ENCODE measurements at regions not wholly inside any gene's neighbourhood (a gene's known extent, or its start where the extent isn't known, plus 50 kb on each side); places are given as distances from the start of the nearest gene placed in this dataset.
"Not testable (repeated sequence)": the region's sequence is repeated elsewhere in the genome, so short reads cannot be mapped to it uniquely, and the experiment has no call there.

- Histone ChIP-seq H3K27ac (ENCODE audit: low read length) (no peak overlapping the region), H3K4me1 (ENCODE audit: control insufficient read depth, insufficient read depth, low read length) (peaks cover 34% of the 10 kb centered on the region), H3K9me3 (replicated peaks; ENCODE audit: control insufficient read depth, low read depth, low read length) (peaks cover 9% of the 10 kb centered on the region), H3K27me3 (ENCODE audit: control insufficient read depth, insufficient read depth, low read length) (peaks cover 2% of the 10 kb centered on the region), H3K4me3 (ENCODE audit: low read length) (no peak overlapping the region), H3K36me3 (ENCODE audit: control insufficient read depth, insufficient read depth, low read length) (no peaks in the 10 kb centered on the region)
- WGBS (ENCODE audit: insufficient coverage): 84% methylated on average over 13 of the region's 19 CpGs
- no peak for DNase-seq
These were observed 228.3 kb downstream of the TTLL2 start for GRCh38 chr6:167552961-167553735.

- Histone ChIP-seq H3K4me1 (ENCODE audit: control insufficient read depth, insufficient read depth, low read length) (peaks cover 34% of the 10 kb centered on the region), H3K9me3 (replicated peaks; ENCODE audit: control insufficient read depth, low read depth, low read length) (peaks cover 9% of the 10 kb centered on the region), H3K36me3 (ENCODE audit: control insufficient read depth, insufficient read depth, low read length) (no peaks in the 10 kb centered on the region), H3K4me3 (ENCODE audit: low read length) (no peak overlapping the region), H3K27ac (ENCODE audit: low read length) (no peak overlapping the region), H3K27me3 (ENCODE audit: control insufficient read depth, insufficient read depth, low read length) (no peaks in the 10 kb centered on the region)
- DNase-seq: no peak
- 54% methylated on average over 6 of the region's 9 CpGs for WGBS (ENCODE audit: insufficient coverage)
These were observed 228.8 kb downstream of the TTLL2 start for GRCh38 chr6:167553736-167554119.

- Histone ChIP-seq H3K27ac (ENCODE audit: low read length) (no peak overlapping the region), H3K9me3 (replicated peaks; ENCODE audit: control insufficient read depth, low read depth, low read length) (peaks cover 9% of the 10 kb centered on the region), H3K36me3 (ENCODE audit: control insufficient read depth, insufficient read depth, low read length) (no peaks in the 10 kb centered on the region), H3K4me3 (ENCODE audit: low read length) (no peak overlapping the region), H3K4me1 (ENCODE audit: control insufficient read depth, insufficient read depth, low read length) (peaks cover 44% of the 10 kb centered on the region), H3K27me3 (ENCODE audit: control insufficient read depth, insufficient read depth, low read length) (no peaks in the 10 kb centered on the region)
- no peak for DNase-seq
- WGBS (ENCODE audit: insufficient coverage): 92% methylated on average over 11 of the region's 11 CpGs
These were observed 230.0 kb downstream of the TTLL2 start for GRCh38 chr6:167554854-167555253.

GRCh38 chr6:167555836-167556235 lies 230.9 kb downstream of the TTLL2 start:
- H3K36me3 ChIP-seq (ENCODE audit: control insufficient read depth, insufficient read depth, low read length): no peaks in the 10 kb centered on the region
- DNase-seq: no peak
- no peak overlapping the region for H3K27ac ChIP-seq (ENCODE audit: low read length)
- peaks cover 9% of the 10 kb centered on the region for H3K9me3 ChIP-seq (replicated peaks; ENCODE audit: control insufficient read depth, low read depth, low read length)
- no peak overlapping the region for H3K4me3 ChIP-seq (ENCODE audit: low read length)
- no peaks in the 10 kb centered on the region for H3K27me3 ChIP-seq (ENCODE audit: control insufficient read depth, insufficient read depth, low read length)
- H3K4me1 ChIP-seq (ENCODE audit: control insufficient read depth, insufficient read depth, low read length): peaks cover 45% of the 10 kb centered on the region

- Histone ChIP-seq H3K9me3 (replicated peaks; ENCODE audit: control insufficient read depth, low read depth, low read length) (peaks cover 9% of the 10 kb centered on the region), H3K4me3 (ENCODE audit: low read length) (no peak overlapping the region), H3K4me1 (ENCODE audit: control insufficient read depth, insufficient read depth, low read length) (peaks cover 31% of the 10 kb centered on the region), H3K27me3 (ENCODE audit: control insufficient read depth, insufficient read depth, low read length) (no peaks in the 10 kb centered on the region), H3K36me3 (ENCODE audit: control insufficient read depth, insufficient read depth, low read length) (no peaks in the 10 kb centered on the region), H3K27ac (ENCODE audit: low read length) (peak overlapping the region; percentile 82)
- DNase-seq: no peak
- 71% methylated on average over 2 of the region's 5 CpGs for WGBS (ENCODE audit: insufficient coverage)
These were observed 232.8 kb downstream of the TTLL2 start for GRCh38 chr6:167557675-167558074.

- Histone ChIP-seq H3K27ac (ENCODE audit: low read length) (peak overlapping the region; percentile 82), H3K4me1 (ENCODE audit: control insufficient read depth, insufficient read depth, low read length) (peaks cover 30% of the 10 kb centered on the region), H3K4me3 (ENCODE audit: low read length) (no peak overlapping the region), H3K9me3 (replicated peaks; ENCODE audit: control insufficient read depth, low read depth, low read length) (peaks cover 9% of the 10 kb centered on the region), H3K27me3 (ENCODE audit: control insufficient read depth, insufficient read depth, low read length) (no peaks in the 10 kb centered on the region), H3K36me3 (ENCODE audit: control insufficient read depth, insufficient read depth, low read length) (no peaks in the 10 kb centered on the region)
- DNase-seq: peak; percentile 89
- 75% methylated on average over 8 of the region's 14 CpGs for WGBS (ENCODE audit: insufficient coverage)
These were observed 233.6 kb downstream of the TTLL2 start for GRCh38 chr6:167558246-167559177.

GRCh38 chr6:167559675-167560479 lies 235.0 kb downstream of the TTLL2 start:
- H3K27me3 ChIP-seq (ENCODE audit: control insufficient read depth, insufficient read depth, low read length): peaks cover 2% of the 10 kb centered on the region
- peak overlapping the region; percentile 82 for H3K27ac ChIP-seq (ENCODE audit: low read length)
- peaks cover 30% of the 10 kb centered on the region for H3K4me1 ChIP-seq (ENCODE audit: control insufficient read depth, insufficient read depth, low read length)
- H3K4me3 ChIP-seq (ENCODE audit: low read length): no peak overlapping the region
- H3K9me3 ChIP-seq (replicated peaks; ENCODE audit: control insufficient read depth, low read depth, low read length): peaks cover 7% of the 10 kb centered on the region
- WGBS (ENCODE audit: insufficient coverage): 40% methylated on average over 9 of the region's 15 CpGs
- DNase-seq: peak; percentile 71
- no peaks in the 10 kb centered on the region for H3K36me3 ChIP-seq (ENCODE audit: control insufficient read depth, insufficient read depth, low read length)

- DNase-seq: no peak
- peaks cover 5% of the 10 kb centered on the region for H3K9me3 ChIP-seq (replicated peaks; ENCODE audit: control insufficient read depth, low read depth, low read length)
- peaks cover 2% of the 10 kb centered on the region for H3K27me3 ChIP-seq (ENCODE audit: control insufficient read depth, insufficient read depth, low read length)
- H3K27ac ChIP-seq (ENCODE audit: low read length): no peak overlapping the region
- H3K4me1 ChIP-seq (ENCODE audit: control insufficient read depth, insufficient read depth, low read length): peaks cover 37% of the 10 kb centered on the region
- no peaks in the 10 kb centered on the region for H3K36me3 ChIP-seq (ENCODE audit: control insufficient read depth, insufficient read depth, low read length)
- 85% methylated on average over 7 of the region's 13 CpGs for WGBS (ENCODE audit: insufficient coverage)
- no peak overlapping the region for H3K4me3 ChIP-seq (ENCODE audit: low read length)
These were observed 236.0 kb downstream of the TTLL2 start for GRCh38 chr6:167560673-167561569.

- H3K9me3 ChIP-seq (replicated peaks; ENCODE audit: control insufficient read depth, low read depth, low read length); H3K36me3 ChIP-seq (ENCODE audit: control insufficient read depth, insufficient read depth, low read length); H3K27ac ChIP-seq (ENCODE audit: low read length); DNase-seq; H3K4me3 ChIP-seq (ENCODE audit: low read length); H3K27me3 ChIP-seq (ENCODE audit: control insufficient read depth, insufficient read depth, low read length): not testable (repeated sequence)
- H3K4me1 ChIP-seq (ENCODE audit: control insufficient read depth, insufficient read depth, low read length): peaks cover 54% of the 10 kb centered on the region
- WGBS (ENCODE audit: insufficient coverage): 81% methylated on average over 6 of the region's 6 CpGs
These were observed 238.0 kb downstream of the TTLL2 start for GRCh38 chr6:167562862-167563261.
